GM10266 (cell line): ENCODE measurements at regions not wholly inside any gene's neighbourhood (a gene's known extent, or its start where the extent isn't known, plus 50 kb on each side); places are given as distances from the start of the nearest gene placed in this dataset.
"Not testable (repeated sequence)": the region's sequence is repeated elsewhere in the genome, so short reads cannot be mapped to it uniquely, and the experiment has no call there.

Experiments used
- DNase-seq: peaks from one replicate; pipeline ENCODE4 v3.0.0; 2012; ENCODE audit errors: extremely low spot score
- CTCF ChIP-seq: IDR thresholded peaks from 2 replicates; pipeline ENCODE4 v1.5.1; 2012; ENCODE audit warnings: mild to moderate bottlenecking, low read depth; ENCODE audit not compliant: control insufficient read depth, insufficient read depth; ENCODE audit errors: missing control alignments

- no peak for TF ChIP-seq CTCF
- no peak for DNase-seq
Observed at GRCh38 chr22:26964642-26965041, 307.3 kb downstream of the MIAT start.

- TF ChIP-seq CTCF, result no peak
- DNase-seq, result no peak
Observed at GRCh38 chr22:26967282-26967681, 309.9 kb downstream of the MIAT start.

GRCh38 chr22:26968859-26969523, 311.6 kb downstream of the MIAT start:
- TF ChIP-seq CTCF, result no peak

GRCh38 chr22:26970809-26971394, 313.5 kb downstream of the MIAT start:
- no peak for DNase-seq
- TF ChIP-seq CTCF, result no peak

More at GRCh38 chr22:26968859-26969523, 311.6 kb downstream of the MIAT start:
- DNase-seq, result no peak

- DNase-seq, result no peak
- TF ChIP-seq CTCF, result no peak
Observed at GRCh38 chr22:26972286-26972685, 314.9 kb downstream of the MIAT start.

GRCh38 chr22:26972915-26973314, 315.5 kb downstream of the MIAT start:
- not testable (repeated sequence) for DNase-seq

- no peak for DNase-seq
- no peak for TF ChIP-seq CTCF
Observed at GRCh38 chr22:26974034-26974433, 316.6 kb downstream of the MIAT start.
